GM13976 (cell line): ENCODE measurements at regions not wholly inside any gene's neighbourhood (a gene's known extent, or its start where the extent isn't known, plus 50 kb on each side); places are given as distances from the start of the nearest gene placed in this dataset.

Source experiments
- DNase-seq: peaks from one replicate; pipeline ENCODE4 v3.0.0; 2012; ENCODE audit warnings: low spot score
- CTCF ChIP-seq: IDR thresholded peaks from 2 replicates; pipeline ENCODE4 v1.5.1; 2012; ENCODE audit warnings: borderline replicate concordance, mild to moderate bottlenecking; ENCODE audit not compliant: insufficient read depth; ENCODE audit errors: extremely low read depth, missing control alignments, control extremely low read depth
- in situ Hi-C: fragments of 300-500 bp; cut with MboI; formaldehyde crosslinking; loops from one replicate; pipeline ENCODE4 v1.12.0; 2022; ENCODE audit warnings: low sequenced_read_pairs, mixed read lengths, inconsistent platforms; ENCODE audit not compliant: unreplicated experiment

DNA sequence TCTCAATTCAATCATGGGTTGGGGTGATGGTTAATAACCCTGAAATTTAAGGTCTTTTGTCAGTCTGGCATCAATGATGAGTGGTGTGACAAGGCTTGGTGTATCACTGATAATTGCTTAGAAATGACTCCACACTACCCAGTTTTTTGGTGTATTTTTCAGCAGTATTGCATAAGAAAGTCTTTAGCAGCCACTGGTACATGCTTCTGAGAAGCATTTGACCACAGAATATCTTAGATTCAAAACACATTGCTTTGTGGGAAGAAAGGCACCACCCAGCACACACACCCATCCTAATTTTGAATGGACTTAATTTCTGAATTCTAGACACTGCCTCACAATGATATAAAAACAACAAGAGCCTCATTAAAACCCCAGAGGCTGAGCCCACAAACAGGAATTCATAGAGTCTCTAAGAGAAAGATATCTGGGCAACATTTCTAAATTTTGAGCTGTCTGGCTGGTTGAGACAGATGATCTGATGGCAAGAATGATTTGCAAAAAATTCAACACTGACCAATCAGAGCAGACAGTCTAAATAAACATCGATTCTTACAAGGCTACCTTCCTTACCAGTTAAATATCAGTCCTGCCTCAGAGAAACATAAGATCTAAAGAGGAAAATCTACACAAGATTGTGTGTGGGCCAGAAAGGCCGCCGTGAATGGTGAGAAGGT lies 114.7 kb upstream of the CYP1B1 start:
- no peak for TF ChIP-seq CTCF
- in situ Hi-C loops: no loop called here
- no peak for DNase-seq

- no peak for DNase-seq
- in situ Hi-C loops: no loop called here
- TF ChIP-seq CTCF: no peak
Measured at GRCh38 chr2:38187541-38188011, 111.6 kb upstream of the CYP1B1 start.

DNA sequence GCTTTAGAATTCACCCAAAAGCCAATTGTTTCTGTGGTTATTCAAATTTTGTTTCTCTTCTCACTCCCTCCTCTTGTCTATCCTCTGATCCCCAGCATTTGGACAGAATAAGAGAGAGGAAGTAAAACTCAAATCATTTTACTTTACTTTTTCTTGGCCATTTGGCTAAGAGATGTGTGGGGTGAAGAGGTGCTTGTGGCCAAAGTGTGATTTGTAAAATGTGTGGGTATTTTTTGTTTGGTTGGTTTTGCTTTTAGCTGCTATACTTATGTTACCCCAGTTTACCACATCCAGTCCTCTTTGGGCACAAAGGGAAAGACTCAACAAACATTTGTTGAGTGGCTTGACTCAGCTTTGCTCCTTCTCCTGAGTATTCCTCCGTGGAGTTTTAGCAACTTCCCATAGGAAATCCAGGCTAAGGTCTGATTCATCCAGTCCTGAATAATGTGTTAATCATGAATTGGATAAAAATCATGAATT lies 109.1 kb upstream of the CYP1B1 start:
- in situ Hi-C loops: no loop called here
- no peak for TF ChIP-seq CTCF
- peak; percentile 50 for DNase-seq

GRCh38 chr2:38182492-38183003 lies 106.6 kb upstream of the CYP1B1 start:
- TF ChIP-seq CTCF: no peak
- DNase-seq: no peak
- in situ Hi-C loops: no loop called here

DNA sequence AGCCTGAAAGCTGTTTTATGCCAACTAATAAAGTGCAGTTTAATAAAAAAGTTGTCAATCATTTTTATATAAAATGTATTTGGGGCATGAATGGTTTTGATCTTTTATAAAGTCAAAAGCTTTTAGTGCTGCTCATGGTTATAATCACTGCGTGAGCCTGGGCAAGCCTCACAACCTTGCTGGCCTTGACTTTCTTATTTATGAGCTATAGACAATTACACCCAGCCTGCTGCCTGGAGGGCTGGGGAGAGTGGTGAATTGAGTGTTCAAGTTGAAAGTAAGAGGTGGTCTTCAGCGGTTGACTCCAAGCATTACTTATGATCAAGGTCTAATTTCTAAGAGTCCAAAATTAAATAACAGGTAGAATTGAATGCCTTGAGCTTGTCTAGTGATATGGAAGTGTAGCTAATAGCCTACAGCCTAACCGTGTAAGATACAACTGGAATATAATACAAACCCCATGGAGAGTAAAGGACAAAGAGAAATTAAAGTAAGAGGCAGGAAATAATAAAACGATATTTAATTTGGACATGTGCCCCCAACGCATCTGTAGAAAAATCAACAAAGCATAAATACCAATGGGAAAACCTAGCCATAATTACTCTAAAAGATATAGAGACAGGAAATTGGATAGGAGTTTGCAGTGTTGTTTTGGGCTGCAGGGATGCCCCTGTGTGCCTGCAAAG lies 106.0 kb upstream of the CYP1B1 start:
- TF ChIP-seq CTCF: no peak
- no peak for DNase-seq
- in situ Hi-C loops: no loop called here

- in situ Hi-C loops: no loop called here
- no peak for DNase-seq
- no peak for TF ChIP-seq CTCF
Measured at GRCh38 chr2:38180754-38181153, 104.8 kb upstream of the CYP1B1 start.
